GM12875 (cell line): ENCODE measurements at regions not wholly inside any gene's neighbourhood (a gene's known extent, or its start where the extent isn't known, plus 50 kb on each side); places are given as distances from the start of the nearest gene placed in this dataset.
"Not testable (repeated sequence)": the region's sequence is repeated elsewhere in the genome, so short reads cannot be mapped to it uniquely, and the experiment has no call there.

Source experiments
- H3K4me3 ChIP-seq: one replicate; pipeline ENCODE4 v1.5.1; 2011; ENCODE audit warnings: low read depth, low read length, control low read depth
- TF ChIP-seq, protein P1 (sequence below): IDR thresholded peaks from 2 replicates; pipeline ENCODE4 v1.5.1; 2011; ENCODE audit warnings: low read depth, mild to moderate bottlenecking, control low read depth, inconsistent platforms, low read length, moderate library complexity, borderline replicate concordance; ENCODE audit not compliant: insufficient read depth

DNA sequence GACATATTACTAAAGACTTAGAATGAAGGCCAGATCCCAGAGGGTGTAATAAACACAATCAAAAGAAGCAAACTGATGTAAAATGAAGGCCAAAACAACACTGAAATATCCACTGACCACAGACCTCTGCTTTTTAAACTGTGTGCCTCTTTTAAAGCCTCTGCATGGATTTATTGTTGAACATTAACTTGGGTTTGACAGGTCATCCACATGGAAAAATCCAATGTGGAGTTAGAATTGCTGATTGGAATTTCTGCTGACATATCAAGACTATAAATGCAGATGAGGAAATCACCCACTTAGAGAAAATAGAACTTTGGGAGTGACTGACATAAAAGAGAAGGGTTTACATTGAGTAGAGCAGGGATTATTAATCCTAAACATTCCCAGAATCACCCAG is 853.9 kb upstream of the RAG2 start:
- TF ChIP-seq, protein P1, sequence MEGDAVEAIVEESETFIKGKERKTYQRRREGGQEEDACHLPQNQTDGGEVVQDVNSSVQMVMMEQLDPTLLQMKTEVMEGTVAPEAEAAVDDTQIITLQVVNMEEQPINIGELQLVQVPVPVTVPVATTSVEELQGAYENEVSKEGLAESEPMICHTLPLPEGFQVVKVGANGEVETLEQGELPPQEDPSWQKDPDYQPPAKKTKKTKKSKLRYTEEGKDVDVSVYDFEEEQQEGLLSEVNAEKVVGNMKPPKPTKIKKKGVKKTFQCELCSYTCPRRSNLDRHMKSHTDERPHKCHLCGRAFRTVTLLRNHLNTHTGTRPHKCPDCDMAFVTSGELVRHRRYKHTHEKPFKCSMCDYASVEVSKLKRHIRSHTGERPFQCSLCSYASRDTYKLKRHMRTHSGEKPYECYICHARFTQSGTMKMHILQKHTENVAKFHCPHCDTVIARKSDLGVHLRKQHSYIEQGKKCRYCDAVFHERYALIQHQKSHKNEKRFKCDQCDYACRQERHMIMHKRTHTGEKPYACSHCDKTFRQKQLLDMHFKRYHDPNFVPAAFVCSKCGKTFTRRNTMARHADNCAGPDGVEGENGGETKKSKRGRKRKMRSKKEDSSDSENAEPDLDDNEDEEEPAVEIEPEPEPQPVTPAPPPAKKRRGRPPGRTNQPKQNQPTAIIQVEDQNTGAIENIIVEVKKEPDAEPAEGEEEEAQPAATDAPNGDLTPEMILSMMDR: no peak
- no peak overlapping the region for H3K4me3 ChIP-seq

DNA sequence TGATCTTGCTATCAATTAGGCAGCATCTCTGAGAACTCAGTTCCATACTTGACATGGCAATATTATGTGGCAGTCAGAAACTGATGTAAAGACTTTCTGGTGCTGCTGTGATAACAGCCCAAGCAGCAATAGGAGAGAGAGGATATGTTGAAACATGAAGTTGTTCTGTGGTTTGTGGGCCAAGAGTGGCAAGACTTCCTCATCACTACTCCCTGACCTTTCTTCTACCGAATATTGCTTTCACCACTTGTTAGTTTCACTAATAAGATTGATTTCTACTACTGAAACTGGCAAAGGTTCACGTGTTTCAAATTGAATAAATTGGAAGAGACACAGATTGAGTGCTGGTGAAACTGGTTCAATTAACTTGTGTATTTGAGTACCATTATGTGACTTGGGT is 852.6 kb upstream of the RAG2 start:
- H3K4me3 ChIP-seq: no peak overlapping the region
- TF ChIP-seq, protein P1: no peak

DNA sequence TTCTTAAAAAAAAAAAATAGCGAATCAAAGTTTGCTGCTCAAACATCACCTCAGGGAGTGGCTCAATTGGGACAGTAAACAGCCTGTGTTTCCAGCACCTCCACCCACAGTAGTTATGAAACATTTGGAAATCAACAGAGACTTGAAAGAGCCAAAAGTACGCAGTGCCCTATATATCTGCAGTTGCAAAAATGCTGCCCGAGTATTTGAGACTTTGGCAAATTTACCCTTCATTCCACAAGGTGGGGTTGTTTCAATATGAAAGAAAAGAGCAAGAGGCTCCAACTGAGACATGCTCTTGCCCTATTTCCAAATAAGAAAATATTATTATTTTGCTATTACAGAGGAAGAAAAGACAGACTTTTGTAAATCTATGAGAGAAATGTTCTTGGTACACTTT is 851.1 kb upstream of the RAG2 start:
- TF ChIP-seq, protein P1: peak; percentile 10; the same call in 1 of the 2 replicates
- no peak overlapping the region for H3K4me3 ChIP-seq

DNA sequence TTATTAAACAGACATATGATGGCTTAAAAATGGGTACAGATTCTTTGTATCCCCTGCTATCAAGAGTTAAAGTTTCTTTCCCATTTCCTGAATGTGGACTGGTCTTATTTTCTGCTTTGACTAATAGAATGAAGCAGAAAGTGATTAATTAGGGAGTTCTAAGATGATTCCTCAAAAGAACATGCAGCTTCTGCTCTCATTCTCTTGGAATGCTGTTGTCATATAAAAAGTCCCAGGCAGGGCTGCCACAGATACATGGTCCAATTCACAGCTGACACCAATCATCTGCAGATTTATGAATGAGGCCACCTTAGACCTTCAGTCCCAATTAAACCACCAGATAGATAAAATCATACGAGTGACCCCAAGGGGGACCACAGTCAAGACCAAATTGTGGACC is 844.5 kb upstream of the RAG2 start:
- no peak overlapping the region for H3K4me3 ChIP-seq
- TF ChIP-seq, protein P1: no peak

DNA sequence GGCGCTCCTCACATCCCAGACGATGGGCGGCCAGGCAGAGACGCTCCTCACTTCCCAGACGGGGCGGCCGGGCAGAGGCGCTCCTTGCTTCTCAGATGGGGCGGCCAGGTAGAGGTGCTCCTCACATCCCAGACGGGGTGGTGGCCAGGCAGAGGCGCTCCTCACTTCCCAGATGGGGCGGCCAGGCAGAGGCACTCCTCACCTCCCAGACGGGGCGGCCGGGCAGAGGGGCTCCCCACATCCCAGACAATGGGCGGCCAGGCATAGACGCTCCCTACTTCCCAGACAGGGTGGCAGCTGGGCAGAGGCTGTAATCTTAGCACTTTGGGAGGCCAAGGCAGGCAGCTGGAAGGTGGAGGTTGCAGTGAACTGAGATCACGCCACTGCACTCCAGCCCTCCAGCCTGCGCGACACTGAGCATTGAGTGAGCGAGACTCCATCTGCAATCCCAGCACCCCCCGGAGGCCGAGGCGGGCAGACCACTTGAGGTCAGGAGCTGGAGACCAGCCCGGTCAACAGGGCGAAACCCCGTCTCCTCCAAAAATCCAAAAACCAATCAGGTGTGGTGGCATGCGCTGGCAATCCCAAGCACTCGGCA is 833.7 kb upstream of the RAG2 start:
- H3K4me3 ChIP-seq: not testable (repeated sequence)

DNA sequence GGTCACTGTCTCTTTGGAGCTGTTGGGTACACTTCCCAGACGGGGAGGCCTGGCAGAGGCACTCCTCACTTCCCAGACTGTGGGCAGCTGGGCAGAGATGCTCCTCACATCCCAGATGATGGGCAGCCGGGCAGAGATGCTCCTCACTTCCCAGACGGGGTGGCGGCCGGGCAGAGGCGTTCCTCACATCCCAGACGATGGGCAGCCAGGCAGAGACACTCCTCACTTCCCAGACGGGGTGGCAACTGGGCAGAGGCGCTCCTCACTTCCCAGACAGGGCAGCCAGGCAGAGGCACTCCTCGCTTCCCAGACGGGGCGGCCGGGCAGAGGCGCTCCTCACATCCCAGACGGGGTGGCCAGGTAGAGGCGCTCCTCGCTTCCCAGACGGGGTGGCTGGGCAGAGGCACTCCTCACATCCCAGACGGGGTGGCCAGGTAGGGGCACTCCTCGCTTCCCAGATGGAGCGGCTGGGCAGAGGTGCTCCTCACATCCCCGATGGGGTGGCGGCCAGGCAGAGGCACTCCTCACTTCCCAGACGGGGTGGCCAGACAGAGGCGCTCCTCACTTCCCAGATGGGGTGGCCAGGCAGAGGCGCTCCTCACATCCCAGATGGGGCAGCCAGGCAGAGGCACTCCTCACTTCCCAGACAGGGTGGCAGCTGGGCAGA is 833.1 kb upstream of the RAG2 start:
- not testable (repeated sequence) for H3K4me3 ChIP-seq

DNA sequence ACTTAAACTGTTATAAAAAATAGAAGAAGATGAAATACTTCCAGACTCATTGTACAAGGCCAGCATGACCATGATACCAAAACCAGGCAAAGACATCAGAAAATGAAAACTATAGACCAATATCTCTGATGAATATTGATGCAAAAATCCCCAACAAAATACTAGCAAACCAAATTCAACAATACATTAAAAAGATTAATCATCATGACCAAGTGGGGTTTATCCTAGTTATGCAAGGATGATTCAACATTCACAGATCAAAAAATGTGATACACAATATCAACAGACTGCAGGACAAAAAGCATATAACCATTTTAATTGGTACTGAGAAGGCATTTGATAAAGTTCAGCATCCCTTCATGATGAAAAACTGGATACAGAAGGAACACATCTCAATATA is 824.5 kb upstream of the RAG2 start:
- TF ChIP-seq, protein P1: no peak
- no peak overlapping the region for H3K4me3 ChIP-seq

DNA sequence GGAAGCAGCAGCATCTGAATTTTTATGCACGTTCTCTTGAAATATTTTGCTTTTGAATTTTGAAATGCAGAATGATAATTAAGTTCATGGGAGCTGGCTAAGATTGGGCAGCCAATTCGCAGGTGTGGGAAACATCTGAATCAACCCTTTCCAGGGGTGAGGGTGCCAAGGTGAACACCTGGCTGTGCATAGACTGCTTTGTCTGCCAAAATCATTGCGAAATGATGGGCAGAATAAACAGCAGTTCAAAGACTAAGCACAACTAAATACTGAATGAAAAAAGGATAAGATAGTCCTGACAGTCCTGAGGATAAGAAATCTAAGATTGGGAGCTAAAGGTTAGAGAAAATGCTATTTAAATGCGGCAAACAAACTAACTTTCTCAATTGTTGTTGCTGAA is 813.3 kb upstream of the RAG2 start:
- H3K4me3 ChIP-seq: no peak overlapping the region
- TF ChIP-seq, protein P1: no peak
